ENCODE measurements at regions not wholly inside any gene's neighbourhood (a gene's known extent, or its start where the extent isn't known, plus 50 kb on each side); places are given as distances from the start of the nearest gene placed in this dataset.
"Not testable (repeated sequence)": the region's sequence is repeated elsewhere in the genome, so short reads cannot be mapped to it uniquely, and the experiment has no call there.

- CTCF ChIA-PET, result no interaction called here
- no peak for DNase-seq (ENCODE audit: low read depth)
- Histone ChIP-seq H3K36me3 (ENCODE audit: control insufficient read depth, insufficient read depth, low read length) (no peaks in the 10 kb centered on the region), H3K27me3 (ENCODE audit: control insufficient read depth, insufficient read depth, low read length) (no peaks in the 10 kb centered on the region), H3K4me3 (ENCODE audit: low read depth, low read length) (no peak overlapping the region)
- POLR2A ChIA-PET, result no interaction called here
- TF ChIP-seq CTCF (IDR thresholded peaks at IDR 0.05; ENCODE audit: insufficient read depth, low read depth, low read length), result no peak
Measured at GRCh38 chr6:67698534-67698933, 936.5 kb upstream of the ADGRB3 start.

GRCh38 chr6:67694127-67694526 lies 941.0 kb upstream of the ADGRB3 start:
- Histone ChIP-seq H3K27me3 (ENCODE audit: control insufficient read depth, insufficient read depth, low read length) (no peaks in the 10 kb centered on the region), H3K4me3 (ENCODE audit: low read depth, low read length) (no peak overlapping the region), H3K36me3 (ENCODE audit: control insufficient read depth, insufficient read depth, low read length) (no peaks in the 10 kb centered on the region)
- TF ChIP-seq CTCF (IDR thresholded peaks at IDR 0.05; ENCODE audit: insufficient read depth, low read depth, low read length), result 0 out of 2 replicates have a peak, but pooled peaks have one; percentile 10
- no peak for DNase-seq (ENCODE audit: low read depth)
- ChIA-PET POLR2A (no interaction called here), CTCF (no interaction called here)

DNA sequence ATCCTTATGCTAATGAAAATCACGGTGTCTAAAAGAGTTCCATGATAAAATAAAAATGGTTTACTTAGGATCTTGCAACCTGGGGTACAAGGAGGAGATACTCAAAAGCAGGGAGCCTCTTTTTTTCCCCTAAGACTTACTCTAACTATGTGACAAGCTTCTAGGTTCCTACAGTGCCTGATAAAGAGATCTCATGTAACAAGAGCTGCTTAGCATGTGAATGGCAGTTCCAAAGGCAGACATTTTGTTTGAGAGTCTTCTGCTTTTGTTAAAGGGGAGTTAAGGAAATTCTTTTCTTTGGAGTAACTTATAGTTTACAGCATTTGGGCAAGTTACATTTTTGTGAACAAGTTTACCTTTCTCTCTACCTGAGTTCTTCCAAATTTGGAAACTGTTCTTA lies 945.8 kb upstream of the ADGRB3 start:
- TF ChIP-seq CTCF (IDR thresholded peaks at IDR 0.05; ENCODE audit: insufficient read depth, low read depth, low read length), result no peak
- Histone ChIP-seq H3K36me3 (ENCODE audit: control insufficient read depth, insufficient read depth, low read length) (no peaks in the 10 kb centered on the region), H3K27me3 (ENCODE audit: control insufficient read depth, insufficient read depth, low read length) (no peaks in the 10 kb centered on the region), H3K4me3 (ENCODE audit: low read depth, low read length) (no peak overlapping the region)
- no peak for DNase-seq (ENCODE audit: low read depth)
- CTCF ChIA-PET, result no interaction called here
- POLR2A ChIA-PET, result no interaction called here

- Histone ChIP-seq H3K36me3 (ENCODE audit: control insufficient read depth, insufficient read depth, low read length) (no peaks in the 10 kb centered on the region), H3K4me3 (ENCODE audit: low read depth, low read length) (no peak overlapping the region), H3K27me3 (ENCODE audit: control insufficient read depth, insufficient read depth, low read length) (no peaks in the 10 kb centered on the region)
- no peak for TF ChIP-seq CTCF (IDR thresholded peaks at IDR 0.05; ENCODE audit: insufficient read depth, low read depth, low read length)
- CTCF ChIA-PET, result no interaction called here
- no peak for DNase-seq (ENCODE audit: low read depth)
- POLR2A ChIA-PET, result no interaction called here
Measured at GRCh38 chr6:67687396-67687795, 947.7 kb upstream of the ADGRB3 start.

- CTCF ChIA-PET; DNase-seq (ENCODE audit: low read depth); H3K4me3 ChIP-seq (ENCODE audit: low read depth, low read length); H3K36me3 ChIP-seq (ENCODE audit: control insufficient read depth, insufficient read depth, low read length); H3K27me3 ChIP-seq (ENCODE audit: control insufficient read depth, insufficient read depth, low read length); POLR2A ChIA-PET: not testable (repeated sequence)
Measured at GRCh38 chr6:67686225-67686624, 948.9 kb upstream of the ADGRB3 start.

DNA sequence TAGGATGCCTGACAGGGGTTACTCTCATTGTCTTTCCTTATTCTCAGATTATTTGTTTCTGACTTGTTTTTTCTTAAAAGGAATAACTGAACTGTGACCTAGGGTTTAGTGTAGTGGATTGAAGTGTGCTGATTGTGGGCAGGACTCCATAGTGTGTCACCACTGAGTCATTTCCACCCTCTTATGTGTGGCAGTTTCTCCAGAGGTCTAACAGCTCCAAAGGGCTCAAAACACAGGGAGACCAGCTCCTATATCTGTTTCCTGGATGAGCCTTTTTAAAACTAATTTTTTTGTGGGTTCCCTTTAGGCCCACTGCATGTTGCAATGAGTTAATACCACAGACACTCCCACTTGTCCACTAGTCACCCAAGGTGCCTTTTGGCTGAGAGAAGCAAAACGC lies 951.1 kb upstream of the ADGRB3 start:
- Histone ChIP-seq H3K27me3 (ENCODE audit: control insufficient read depth, insufficient read depth, low read length) (no peaks in the 10 kb centered on the region), H3K4me3 (ENCODE audit: low read depth, low read length) (no peak overlapping the region), H3K36me3 (ENCODE audit: control insufficient read depth, insufficient read depth, low read length) (no peaks in the 10 kb centered on the region)
- DNase-seq (ENCODE audit: low read depth), result no peak
- CTCF ChIA-PET, result interaction anchor here (0.6 kb wide), 1 partner anchor 178 kb away, joined by 3 read pairs; no protein-coding TSS in a partner anchor
- POLR2A ChIA-PET, result no interaction called here
- no peak for TF ChIP-seq CTCF (IDR thresholded peaks at IDR 0.05; ENCODE audit: insufficient read depth, low read depth, low read length)
